ENCODE measurements at regions not wholly inside any gene's neighbourhood (a gene's known extent, or its start where the extent isn't known, plus 50 kb on each side); places are given as distances from the start of the nearest gene placed in this dataset.

DNA sequence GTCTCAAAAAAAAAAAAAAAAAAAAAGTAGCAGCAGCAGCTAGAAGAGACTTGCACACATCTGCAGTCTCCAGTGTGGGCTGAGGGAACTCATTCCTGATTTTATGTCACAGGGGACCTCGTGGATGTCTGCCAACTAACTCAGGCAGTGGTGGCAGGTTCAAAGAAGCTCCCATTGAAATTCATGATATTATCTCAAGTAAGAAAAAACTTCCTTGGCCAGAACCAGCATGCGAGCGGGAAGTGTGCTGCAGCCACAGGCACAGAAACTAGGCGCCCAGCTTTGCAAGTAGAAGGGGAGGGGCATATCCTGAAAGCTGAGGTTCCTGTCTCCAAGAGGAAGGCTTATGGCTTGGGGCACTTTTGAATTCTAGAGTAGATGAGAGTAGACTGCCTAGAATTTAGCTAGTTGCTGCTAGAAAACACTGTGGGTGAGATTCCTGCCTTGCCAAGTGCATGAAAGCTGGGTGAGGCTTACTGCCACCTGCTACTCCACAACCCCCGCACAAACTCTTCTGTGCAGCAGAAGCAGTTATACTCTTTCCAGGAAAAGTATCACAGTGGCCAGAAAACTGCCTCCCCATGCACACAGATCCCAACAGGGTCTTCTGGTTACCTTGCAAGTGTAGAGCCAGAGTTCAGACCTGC lies 603.8 kb upstream of the CA10 start:
- TF ChIP-seq TCF12 (IDR thresholded peaks at IDR 0.05): no peak
- no peak for TF ChIP-seq EZH2phosphoT487 (IDR thresholded peaks at IDR 0.05; ENCODE audit: borderline replicate concordance, low read depth)
- TF ChIP-seq, protein P1, sequence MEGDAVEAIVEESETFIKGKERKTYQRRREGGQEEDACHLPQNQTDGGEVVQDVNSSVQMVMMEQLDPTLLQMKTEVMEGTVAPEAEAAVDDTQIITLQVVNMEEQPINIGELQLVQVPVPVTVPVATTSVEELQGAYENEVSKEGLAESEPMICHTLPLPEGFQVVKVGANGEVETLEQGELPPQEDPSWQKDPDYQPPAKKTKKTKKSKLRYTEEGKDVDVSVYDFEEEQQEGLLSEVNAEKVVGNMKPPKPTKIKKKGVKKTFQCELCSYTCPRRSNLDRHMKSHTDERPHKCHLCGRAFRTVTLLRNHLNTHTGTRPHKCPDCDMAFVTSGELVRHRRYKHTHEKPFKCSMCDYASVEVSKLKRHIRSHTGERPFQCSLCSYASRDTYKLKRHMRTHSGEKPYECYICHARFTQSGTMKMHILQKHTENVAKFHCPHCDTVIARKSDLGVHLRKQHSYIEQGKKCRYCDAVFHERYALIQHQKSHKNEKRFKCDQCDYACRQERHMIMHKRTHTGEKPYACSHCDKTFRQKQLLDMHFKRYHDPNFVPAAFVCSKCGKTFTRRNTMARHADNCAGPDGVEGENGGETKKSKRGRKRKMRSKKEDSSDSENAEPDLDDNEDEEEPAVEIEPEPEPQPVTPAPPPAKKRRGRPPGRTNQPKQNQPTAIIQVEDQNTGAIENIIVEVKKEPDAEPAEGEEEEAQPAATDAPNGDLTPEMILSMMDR (IDR thresholded peaks at IDR 0.05): no peak
- TF ChIP-seq POLR2AphosphoS5 (IDR thresholded peaks at IDR 0.05; ENCODE audit: low read depth, low read length): no peak
- no peak for TF ChIP-seq MXI1 (IDR thresholded peaks at IDR 0.05; ENCODE audit: low read depth, low read length)
- TF ChIP-seq SIN3A (IDR thresholded peaks at IDR 0.05; ENCODE audit: borderline replicate concordance, low read depth, low read length): no peak
- no peak for TF ChIP-seq EP300 (IDR thresholded peaks at IDR 0.05; ENCODE audit: borderline replicate concordance in 1 of 2, low read depth in 1 of 2, low read length in 1 of 2)
- TF ChIP-seq RFX5 (IDR thresholded peaks at IDR 0.05; ENCODE audit: low read length): no peak
- no peak for TF ChIP-seq NRF1 (IDR thresholded peaks at IDR 0.05; ENCODE audit: low read depth, low read length)
- TF ChIP-seq YY1 (IDR thresholded peaks at IDR 0.05; ENCODE audit: low read depth): no peak
- TF ChIP-seq GATA2 (CRISPR knock-in tag; IDR thresholded peaks at IDR 0.05): no peak
- no peak for TF ChIP-seq RAD21 (IDR thresholded peaks at IDR 0.05; ENCODE audit: low read length)
